Left lung (tissue), 4 donors: ENCODE measurements at regions not wholly inside any gene's neighbourhood (a gene's known extent, or its start where the extent isn't known, plus 50 kb on each side); places are given as distances from the start of the nearest gene placed in this dataset.

Experiments
- ATAC-seq: fragments of 200-7000 bp; cut with Tn5 transposase; one replicate; pipeline ENCODE4 v1.9.1; 2020; ENCODE audit warnings: moderate library complexity
- DNase-seq, 4 donors: peaks; one replicate each; pipeline ENCODE4 v3.0.0-alpha.2; 2013 to 2020
- H3K27ac ChIP-seq, 2 donors: fragments of 200-600 bp; sonication (generic) in 1 of 2; one replicate each; pipeline versions ENCODE4 v1.5.0 to v1.8.0; 2020 to 2021
- H3K27me3 ChIP-seq, 2 donors: fragments of 200-600 bp; sonication (generic) in 1 of 2; one replicate each; pipeline versions ENCODE4 v1.5.0 to v1.8.0; 2020 to 2021
- H3K36me3 ChIP-seq, 2 donors: fragments of 200-600 bp; sonication (generic) in 1 of 2; one replicate each; pipeline versions ENCODE4 v1.5.0 to v1.8.0; 2020 to 2021
- H3K4me1 ChIP-seq, 2 donors: fragments of 200-600 bp; one replicate each; pipeline ENCODE4 v1.8.0; 2021
- H3K4me3 ChIP-seq, 2 donors: fragments of 200-600 bp; sonication (generic) in 1 of 2; one replicate each; pipeline versions ENCODE4 v1.5.0 to v1.8.0; 2020 to 2021; ENCODE audit warnings: mild to moderate bottlenecking in 1 of 2
- H3K9me3 ChIP-seq, 2 donors: fragments of 200-600 bp; sonication (generic) in 1 of 2; one replicate each; pipeline versions ENCODE4 v1.5.0 to v1.8.0; 2020 to 2021
- CTCF ChIP-seq, 2 donors: fragments of 200-600 bp; sonication (generic) in 1 of 2; IDR thresholded peaks; one replicate each; pipeline versions ENCODE4 v1.5.0 to v1.8.0; 2021; ENCODE audit warnings: antibody characterized with exemption in 2 of 2
- intact Hi-C, 2 donors: fragments of 100-400 bp; cut with DNase I; formaldehyde crosslinking; loops; one replicate each; pipeline versions ENCODE4 v1.11.2 to v1.14.2; 2022
- donor health status: DM: no; HTN: yes; CAD: no.
- donor health status: DM: no; HTN: no; CAD: no.

DNA sequence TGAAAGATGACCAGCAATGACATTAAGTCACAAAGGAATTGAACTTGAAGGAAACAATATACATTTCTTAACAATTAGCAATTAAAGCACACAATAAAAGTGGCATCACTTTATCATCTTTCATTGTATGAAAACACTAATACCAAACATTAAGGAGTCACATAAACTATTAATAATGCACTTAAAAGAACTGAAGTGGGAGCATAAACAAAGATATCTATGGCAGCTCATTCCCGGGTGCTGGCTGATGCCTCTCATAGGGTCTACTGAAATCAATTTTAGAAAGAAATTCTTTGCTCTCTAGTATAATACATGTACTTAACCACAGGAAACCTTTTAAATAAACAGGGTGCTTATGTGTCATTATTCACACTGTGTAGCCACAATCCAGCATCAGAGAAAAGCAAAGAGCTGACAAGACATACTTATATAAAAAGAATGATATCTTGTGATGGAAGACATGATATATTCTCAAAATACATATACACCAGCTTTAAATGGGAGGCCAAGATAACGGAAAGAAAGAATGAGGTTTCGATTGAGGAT lies 1207.8 kb downstream of the EFNB2 start:
- H3K36me3 ChIP-seq: no peaks in the 10 kb centered on the region
- no peak overlapping the region for H3K27ac ChIP-seq
- intact Hi-C loops: no loop called here
- ATAC-seq: no peak
- no peaks in the 10 kb centered on the region for H3K4me1 ChIP-seq
- peaks cover 0 to 5% of the 10 kb centered on the region in 2 donors for H3K9me3 ChIP-seq
- no peaks in the 10 kb centered on the region for H3K27me3 ChIP-seq
- peak in 1 of 4 donors; percentile 10 for DNase-seq
- TF ChIP-seq CTCF (IDR thresholded peaks at IDR 0.05): no peak
- H3K4me3 ChIP-seq: no peak overlapping the region

DNA sequence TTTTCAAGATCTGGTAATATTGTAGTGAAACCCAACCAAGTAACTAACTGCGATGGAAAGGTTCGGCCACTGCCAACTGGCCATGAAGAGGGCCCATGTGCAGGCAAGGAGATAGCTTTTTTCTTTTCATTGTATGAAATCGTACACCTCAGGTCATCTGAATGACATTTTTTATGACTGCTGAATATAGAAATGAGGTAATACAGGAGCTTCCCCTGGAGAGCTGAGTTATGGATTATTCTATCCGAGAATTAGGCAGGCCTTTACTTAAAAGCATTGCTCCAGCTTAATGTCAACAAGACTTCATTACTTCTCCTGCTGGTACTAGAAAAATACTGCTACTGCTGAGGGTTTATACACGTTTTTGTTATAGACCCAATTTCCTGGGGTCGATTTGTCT lies 1215.6 kb downstream of the EFNB2 start:
- H3K27me3 ChIP-seq: no peaks in the 10 kb centered on the region
- no peak overlapping the region for H3K4me3 ChIP-seq
- H3K27ac ChIP-seq: no peak overlapping the region
- H3K4me1 ChIP-seq: no peaks in the 10 kb centered on the region
- no peak for TF ChIP-seq CTCF (IDR thresholded peaks at IDR 0.05)
- DNase-seq: no peak
- ATAC-seq: no peak
- no peaks in the 10 kb centered on the region for H3K9me3 ChIP-seq
- no peaks in the 10 kb centered on the region for H3K36me3 ChIP-seq
- intact Hi-C loops: no loop called here

DNA sequence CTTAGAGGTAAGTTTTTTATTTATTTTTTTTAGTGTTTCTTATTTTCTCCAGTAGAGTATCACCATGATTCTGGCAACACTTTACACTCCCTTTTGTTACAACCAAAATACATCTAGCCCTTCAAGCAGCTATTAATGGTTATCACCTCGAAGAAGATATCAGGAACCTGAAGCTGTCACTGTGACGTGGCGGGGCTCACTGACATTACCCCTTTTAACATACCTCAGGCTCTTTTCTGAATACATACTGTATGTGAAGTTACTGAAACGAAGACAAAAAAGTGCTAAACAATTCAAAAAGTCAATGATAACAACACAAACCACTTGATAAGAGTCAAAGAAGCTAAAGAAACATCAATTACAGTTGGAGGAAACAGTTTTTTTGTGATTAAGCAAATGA lies 1218.7 kb downstream of the EFNB2 start:
- DNase-seq: no peak
- no peak for TF ChIP-seq CTCF (IDR thresholded peaks at IDR 0.05)
- intact Hi-C loops: no loop called here
- Histone ChIP-seq H3K27ac (no peak overlapping the region), H3K4me1 (no peaks in the 10 kb centered on the region), H3K36me3 (no peaks in the 10 kb centered on the region), H3K9me3 (no peaks in the 10 kb centered on the region), H3K4me3 (no peak overlapping the region), H3K27me3 (no peaks in the 10 kb centered on the region)
- no peak for ATAC-seq

DNA sequence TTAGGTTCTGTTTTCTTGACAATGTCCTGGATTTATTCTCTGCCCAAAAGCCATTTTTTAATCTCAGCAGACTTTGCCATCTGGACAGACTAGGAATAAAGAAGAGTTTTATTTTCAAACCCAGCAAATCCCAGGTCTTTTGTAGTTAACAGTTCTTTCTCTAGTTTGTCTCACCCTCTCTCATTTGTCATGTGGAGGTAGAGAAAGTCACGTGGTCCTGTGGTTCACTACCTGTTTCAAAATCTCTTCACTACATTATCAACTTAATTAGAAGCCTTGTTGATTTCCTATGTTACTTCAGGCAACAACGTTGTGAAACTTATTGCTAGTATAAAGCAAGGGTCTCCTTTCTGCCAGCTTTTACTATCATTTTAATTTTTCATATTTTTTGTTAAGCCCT lies 1222.6 kb downstream of the EFNB2 start:
- no peak for TF ChIP-seq CTCF (IDR thresholded peaks at IDR 0.05)
- intact Hi-C loops: no loop called here
- no peak for ATAC-seq
- Histone ChIP-seq H3K9me3 (no peaks in the 10 kb centered on the region), H3K4me3 (no peak overlapping the region), H3K36me3 (no peaks in the 10 kb centered on the region), H3K27ac (no peak overlapping the region), H3K27me3 (no peaks in the 10 kb centered on the region), H3K4me1 (no peaks in the 10 kb centered on the region)
- no peak for DNase-seq

GRCh38 chr13:105311094-105311493 lies 1224.4 kb downstream of the EFNB2 start:
- Histone ChIP-seq H3K27me3 (no peaks in the 10 kb centered on the region), H3K4me3 (no peak overlapping the region), H3K27ac (no peak overlapping the region), H3K36me3 (no peaks in the 10 kb centered on the region), H3K4me1 (no peaks in the 10 kb centered on the region), H3K9me3 (no peaks in the 10 kb centered on the region)
- TF ChIP-seq CTCF (IDR thresholded peaks at IDR 0.05): no peak
- ATAC-seq (no peak), DNase-seq (no peak)
- intact Hi-C loops: no loop called here
